Fibroblast of mammary gland (primary cell): ENCODE measurements at regions not wholly inside any gene's neighbourhood (a gene's known extent, or its start where the extent isn't known, plus 50 kb on each side); places are given as distances from the start of the nearest gene placed in this dataset.
A peak's percentile ranks its signal among the peaks of the same experiment; 100 is the strongest.

Experiments used
- DNase-seq: peaks from one replicate; pipeline ENCODE4 v3.0.0-alpha.2; 2010; ENCODE audit warnings: low read depth
- H3K4me3 ChIP-seq: 2 replicates; pipeline ENCODE4 v1.5.1; 2011; ENCODE audit warnings: low read depth, mild to moderate bottlenecking, low read length, moderate library complexity; ENCODE audit not compliant: control insufficient read depth
- CTCF ChIP-seq: conservative IDR thresholded peaks from 2 replicates; pipeline ENCODE4 v1.5.1; 2011; ENCODE audit warnings: low read depth, low read length, inconsistent platforms; ENCODE audit not compliant: control insufficient read depth, insufficient read depth

GRCh38 chr4:20640989-20641388, 59.3 kb upstream of the PACRGL start:
- no peak overlapping the region for H3K4me3 ChIP-seq
- TF ChIP-seq CTCF, result no peak
- DNase-seq, result no peak

GRCh38 chr4:20641976-20642375, 58.3 kb upstream of the PACRGL start:
- TF ChIP-seq CTCF, result no peak
- no peak for DNase-seq
- no peak overlapping the region for H3K4me3 ChIP-seq

- no peak for TF ChIP-seq CTCF
- DNase-seq, result no peak
These were observed 56.6 kb upstream of the PACRGL start for GRCh38 chr4:20643631-20644030.

GRCh38 chr4:20645236-20645635, 55.0 kb upstream of the PACRGL start:
- no peak overlapping the region for H3K4me3 ChIP-seq
- no peak for TF ChIP-seq CTCF
- DNase-seq, result no peak

More at GRCh38 chr4:20643631-20644030, 56.6 kb upstream of the PACRGL start:
- no peak overlapping the region for H3K4me3 ChIP-seq

- no peak for TF ChIP-seq CTCF
- H3K4me3 ChIP-seq, result no peak overlapping the region
- DNase-seq, result peak; percentile 15
These were observed 54.0 kb upstream of the PACRGL start for GRCh38 chr4:20646287-20646686.
